ENCODE measurements at regions not wholly inside any gene's neighbourhood (a gene's known extent, or its start where the extent isn't known, plus 50 kb on each side); places are given as distances from the start of the nearest gene placed in this dataset.

DNA sequence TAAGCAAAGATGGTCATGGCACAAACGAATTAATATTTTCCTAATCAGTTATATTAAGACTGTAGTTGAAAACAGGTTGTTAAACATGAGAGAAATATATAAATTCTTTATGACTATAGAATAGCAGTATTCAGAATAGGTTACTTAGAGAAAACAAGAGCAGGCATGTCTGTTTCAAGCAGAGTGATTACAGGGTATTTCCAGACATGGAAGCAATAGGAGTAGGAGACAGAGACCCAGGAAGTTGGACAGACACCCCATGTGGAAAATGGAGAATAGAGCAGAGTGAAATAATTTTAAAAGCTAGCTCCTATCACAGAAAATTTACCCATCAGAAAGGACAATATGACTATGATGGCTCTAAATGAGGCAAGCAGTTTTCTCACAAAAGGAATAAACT lies 111.5 kb downstream of the IZUMO3 start:
- no peak for DNase-seq (ENCODE audit: extremely low read depth, low read depth)
- no peak for TF ChIP-seq CTCF (IDR thresholded peaks at IDR 0.05; ENCODE audit: low read depth, low read length, missing control alignments)
- no peak overlapping the region for H3K4me3 ChIP-seq (replicated peaks; ENCODE audit: low read depth, low read length)

DNA sequence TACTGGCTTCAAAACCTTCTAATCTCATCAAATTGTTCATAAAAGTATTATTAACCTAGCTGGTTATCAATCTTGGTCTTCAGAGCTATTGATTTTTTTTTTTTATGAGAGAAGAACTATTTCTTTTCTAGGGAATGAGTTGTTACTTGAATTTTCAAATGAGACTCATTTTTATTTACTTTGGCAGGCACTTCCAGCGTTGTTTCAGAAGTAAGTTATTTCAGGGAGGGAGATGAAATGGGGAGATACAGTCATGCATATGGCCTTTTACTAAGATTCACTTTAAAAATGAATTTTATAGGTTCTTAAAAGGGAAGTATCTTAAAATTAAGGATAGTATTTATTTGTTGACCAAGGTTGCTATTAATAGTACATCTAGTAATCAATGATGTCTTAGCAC lies 129.6 kb downstream of the IZUMO3 start:
- DNase-seq (ENCODE audit: extremely low read depth, low read depth), result no peak
- no peak overlapping the region for H3K4me3 ChIP-seq (replicated peaks; ENCODE audit: low read depth, low read length)
- TF ChIP-seq CTCF (IDR thresholded peaks at IDR 0.05; ENCODE audit: low read depth, low read length, missing control alignments), result no peak

DNA sequence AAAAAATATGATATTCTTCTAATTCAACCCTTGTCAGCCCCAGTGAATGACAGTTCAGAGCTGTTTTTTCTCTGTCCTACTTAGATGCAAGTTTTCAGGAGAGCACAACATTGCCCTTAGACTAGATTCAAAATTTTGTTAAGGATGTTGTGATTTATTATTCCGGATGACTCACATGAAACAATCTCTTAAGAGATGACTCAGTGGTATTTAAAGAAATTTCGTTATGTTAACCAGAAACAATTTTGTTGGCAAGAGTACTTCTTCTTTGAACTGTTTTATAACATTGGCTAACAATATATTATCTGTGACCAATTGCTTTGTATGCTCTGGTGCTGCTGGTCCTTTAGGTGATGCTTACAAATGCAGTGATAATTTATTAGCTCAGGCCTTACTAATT lies 132.0 kb downstream of the IZUMO3 start:
- no peak for TF ChIP-seq CTCF (IDR thresholded peaks at IDR 0.05; ENCODE audit: low read depth, low read length, missing control alignments)
- no peak for DNase-seq (ENCODE audit: extremely low read depth, low read depth)
- no peak overlapping the region for H3K4me3 ChIP-seq (replicated peaks; ENCODE audit: low read depth, low read length)

DNA sequence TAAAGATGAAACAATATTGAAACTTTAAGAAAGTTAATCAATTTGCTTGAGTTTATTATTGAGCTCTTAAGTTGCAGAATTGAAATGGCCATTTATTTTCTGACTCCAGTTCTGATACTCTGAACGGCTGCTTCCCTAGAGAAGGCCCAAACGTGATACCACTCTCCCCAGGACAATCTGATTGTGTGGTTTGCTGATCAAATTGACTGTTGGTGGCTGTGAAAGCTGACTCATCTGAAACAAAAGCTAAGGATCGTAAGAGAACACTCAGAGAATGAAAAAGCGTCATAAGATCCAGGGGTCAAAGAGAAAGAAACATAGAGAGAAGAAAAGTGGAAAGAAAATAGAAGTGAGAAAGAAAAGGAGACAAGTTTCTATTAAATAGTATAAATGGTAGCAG lies 147.2 kb downstream of the IZUMO3 start:
- H3K4me3 ChIP-seq (replicated peaks; ENCODE audit: low read depth, low read length), result no peak overlapping the region
- no peak for TF ChIP-seq CTCF (IDR thresholded peaks at IDR 0.05; ENCODE audit: low read depth, low read length, missing control alignments)
- no peak for DNase-seq (ENCODE audit: extremely low read depth, low read depth)

DNA sequence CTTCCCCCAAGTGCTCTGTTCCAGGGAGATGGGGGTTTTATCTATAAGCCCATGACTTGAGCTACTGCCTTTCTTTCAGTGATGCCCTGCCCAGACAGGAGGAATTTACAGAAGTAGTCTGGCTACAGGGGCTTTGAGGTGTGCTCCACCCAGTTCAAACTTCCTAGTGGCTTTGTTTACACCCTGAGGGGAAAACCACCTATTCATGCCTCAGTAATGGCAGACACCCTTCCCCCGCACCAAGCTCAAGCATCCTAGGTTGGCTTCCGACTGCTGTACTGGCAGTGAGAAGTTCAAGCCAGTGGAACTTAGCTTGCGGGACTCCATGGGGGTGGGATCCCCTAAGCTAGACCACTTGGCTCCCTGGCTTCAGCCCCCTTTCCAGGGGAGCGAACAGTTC lies 154.6 kb downstream of the IZUMO3 start:
- TF ChIP-seq CTCF (IDR thresholded peaks at IDR 0.05; ENCODE audit: low read depth, low read length, missing control alignments), result no peak
- DNase-seq (ENCODE audit: extremely low read depth, low read depth), result no peak
- no peak overlapping the region for H3K4me3 ChIP-seq (replicated peaks; ENCODE audit: low read depth, low read length)

DNA sequence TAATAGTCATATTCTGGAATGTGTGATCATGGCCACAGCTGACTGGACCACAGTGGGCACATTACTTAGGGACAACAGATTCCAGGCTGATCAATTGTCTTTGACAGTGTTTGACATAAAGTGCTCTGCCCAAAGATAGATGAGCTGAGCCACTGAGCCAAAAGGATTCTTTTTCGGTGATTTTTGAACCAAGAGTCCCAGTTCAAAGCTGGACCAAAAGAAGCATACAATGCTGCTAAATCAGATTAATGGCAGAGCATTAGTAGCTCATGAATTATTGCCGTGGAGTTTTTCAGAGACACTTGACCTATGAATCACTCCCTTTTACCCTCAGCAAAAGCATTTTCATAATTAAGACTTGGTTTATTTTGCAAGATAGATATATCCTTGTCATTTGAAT lies 160.6 kb downstream of the IZUMO3 start:
- no peak overlapping the region for H3K4me3 ChIP-seq (replicated peaks; ENCODE audit: low read depth, low read length)
- TF ChIP-seq CTCF (IDR thresholded peaks at IDR 0.05; ENCODE audit: low read depth, low read length, missing control alignments), result no peak
- DNase-seq (ENCODE audit: extremely low read depth, low read depth), result no peak

- no peak for TF ChIP-seq CTCF (IDR thresholded peaks at IDR 0.05; ENCODE audit: low read depth, low read length, missing control alignments)
- DNase-seq (ENCODE audit: extremely low read depth, low read depth), result no peak
- no peak overlapping the region for H3K4me3 ChIP-seq (replicated peaks; ENCODE audit: low read depth, low read length)
These were observed 163.1 kb downstream of the IZUMO3 start for GRCh38 chr9:24382566-24382965.

Measured in HFF-Myc (cell line).